NCI-H82 treated with DMSO at 0.1 percent for 48 hours (cell line): ENCODE measurements at regions not wholly inside any gene's neighbourhood (a gene's known extent, or its start where the extent isn't known, plus 50 kb on each side); places are given as distances from the start of the nearest gene placed in this dataset.

ENCODE experiments used
- DNase-seq: peaks from one replicate; lab custom pipeline; 2025; ENCODE audit not compliant: unreplicated experiment; lab: John Stamatoyannopoulos, UW

DNA sequence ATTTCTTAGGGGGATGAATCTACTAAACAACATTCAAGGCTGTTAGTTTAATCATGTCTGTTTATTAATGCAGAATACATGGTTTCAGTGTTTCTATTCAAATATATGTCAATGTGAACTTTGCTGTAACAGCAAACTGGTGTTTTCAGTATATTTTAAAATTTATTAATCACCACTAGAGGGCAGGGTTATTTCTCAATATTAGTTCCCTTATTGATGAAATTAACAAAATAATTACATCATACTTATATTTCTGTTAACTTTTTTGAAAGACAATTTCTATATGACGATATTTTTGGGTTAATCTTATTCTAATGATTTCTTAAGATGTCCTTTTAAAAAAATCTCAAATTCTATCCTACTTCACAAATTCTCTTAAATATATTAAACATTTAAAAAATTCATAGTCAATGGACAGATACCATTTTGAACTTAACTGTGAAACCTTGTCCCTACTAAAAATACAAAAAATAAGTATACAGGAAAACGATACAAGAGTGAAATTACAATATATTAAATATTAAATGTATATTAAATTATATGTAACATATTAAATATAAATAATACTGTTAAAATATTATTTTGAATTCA lies 1034.1 kb upstream of the PRMT6 start:
- no peak for DNase-seq

DNA sequence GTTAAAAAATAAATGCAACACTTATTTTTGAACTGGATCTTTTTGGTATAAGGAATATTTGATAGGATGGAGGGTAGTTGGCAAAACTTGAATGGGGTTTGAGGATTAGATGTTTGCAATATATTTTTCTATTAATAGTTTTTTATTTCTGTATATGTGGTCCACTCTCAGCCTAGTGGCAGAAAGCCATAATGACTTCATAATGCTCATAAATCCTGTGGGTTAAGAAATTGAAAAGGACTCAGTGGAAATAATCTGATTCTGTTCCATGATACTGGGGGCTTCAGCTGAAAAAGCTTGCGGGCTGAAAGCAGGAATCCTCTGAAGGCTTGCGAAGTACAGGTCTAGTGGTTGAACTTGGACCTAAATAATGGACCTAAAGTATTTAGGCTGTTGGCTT lies 1028.6 kb upstream of the PRMT6 start:
- DNase-seq = no peak

DNA sequence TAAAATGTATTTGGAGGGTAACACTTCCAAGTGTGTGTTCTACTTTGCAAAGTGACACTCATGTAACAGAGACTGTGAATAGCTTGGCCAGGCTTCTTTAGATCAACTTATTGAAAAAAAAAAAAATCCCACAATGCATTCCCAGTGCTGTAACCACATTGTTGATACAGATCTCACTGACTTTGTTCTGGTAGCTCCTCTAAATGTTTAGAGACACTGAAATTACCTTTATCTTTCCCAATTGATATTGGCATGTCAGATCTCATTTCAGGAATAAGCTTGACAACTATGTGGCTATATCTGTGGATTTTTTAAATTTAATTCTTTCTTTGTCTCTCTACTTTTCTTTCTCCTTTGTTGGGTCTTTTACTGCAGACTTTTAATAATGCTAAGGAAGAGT lies 1018.9 kb upstream of the PRMT6 start:
- no peak for DNase-seq

DNA sequence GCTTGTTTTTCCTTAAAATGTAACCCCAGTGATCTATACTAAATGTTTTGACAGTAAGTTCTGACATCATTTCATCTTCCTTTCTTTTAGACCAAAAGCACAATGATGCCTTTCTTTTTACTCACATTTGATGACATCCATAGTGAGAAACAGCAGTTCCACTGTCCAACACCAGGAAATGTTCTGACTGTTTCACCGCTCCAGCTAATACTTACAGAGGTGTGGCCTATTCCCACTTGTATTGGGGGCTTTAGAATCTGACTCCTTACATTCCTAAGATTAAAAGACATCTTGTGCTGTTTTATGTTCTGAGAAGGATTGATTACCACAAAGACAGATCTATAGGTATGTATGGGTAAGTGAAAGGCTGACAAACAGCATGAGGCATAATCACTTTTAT lies 1018.2 kb upstream of the PRMT6 start:
- DNase-seq = no peak

DNA sequence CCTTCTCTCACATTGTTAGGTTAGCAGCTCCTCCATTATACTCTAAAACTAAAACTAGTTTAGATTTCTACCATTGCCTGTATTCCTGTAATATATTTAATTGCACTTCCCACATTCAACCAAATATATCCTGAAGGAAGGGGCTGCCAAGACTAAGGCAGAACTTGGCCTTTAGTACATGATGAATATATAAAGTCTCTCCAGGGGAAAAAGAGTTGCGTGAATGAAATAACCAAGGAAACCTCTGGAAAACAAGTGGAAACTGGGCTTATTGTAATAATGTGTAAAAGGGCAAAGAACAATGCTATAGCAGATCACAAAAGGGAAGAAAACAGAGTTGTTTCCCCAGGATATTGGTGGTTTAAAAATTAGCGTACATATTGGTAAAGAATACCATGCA lies 1012.5 kb upstream of the PRMT6 start:
- no peak for DNase-seq

DNA sequence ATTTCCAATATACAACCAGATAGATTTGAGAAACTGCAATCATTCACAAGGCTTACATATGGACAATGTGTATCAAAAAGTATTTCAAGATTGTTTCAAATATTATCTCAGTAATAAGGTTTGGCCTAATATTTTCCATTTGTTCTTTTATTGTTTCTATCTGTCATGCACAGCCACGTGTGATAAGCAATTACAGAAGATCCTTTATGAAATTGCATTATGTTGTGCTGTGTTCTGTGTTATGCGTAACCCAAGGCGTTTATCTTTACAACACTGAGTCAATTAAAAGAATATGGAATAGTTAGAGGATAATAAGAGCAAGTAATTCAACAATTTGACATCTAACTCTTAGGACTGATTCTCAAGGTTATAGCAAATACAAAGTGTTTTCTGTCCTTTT lies 1009.3 kb upstream of the PRMT6 start:
- no peak for DNase-seq

DNA sequence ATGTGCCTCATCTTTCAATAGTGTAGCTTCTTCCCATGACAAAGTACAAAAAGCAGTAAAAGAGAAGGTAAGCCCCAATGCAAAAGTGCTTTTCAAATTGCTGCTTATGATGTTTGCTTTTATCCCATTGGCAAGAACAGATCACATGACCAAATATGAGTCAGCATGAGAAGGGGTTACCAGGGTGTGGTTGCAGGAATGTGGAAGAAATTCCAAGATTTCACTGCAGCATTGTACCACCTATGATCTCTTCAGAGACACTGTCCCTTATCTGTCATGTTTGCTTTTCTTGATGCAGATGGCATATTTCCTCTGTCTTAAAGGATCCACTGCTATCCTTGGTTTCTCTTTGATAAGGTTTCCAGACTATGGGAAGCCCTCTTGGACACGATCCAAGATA lies 1006.9 kb upstream of the PRMT6 start:
- DNase-seq = no peak

DNA sequence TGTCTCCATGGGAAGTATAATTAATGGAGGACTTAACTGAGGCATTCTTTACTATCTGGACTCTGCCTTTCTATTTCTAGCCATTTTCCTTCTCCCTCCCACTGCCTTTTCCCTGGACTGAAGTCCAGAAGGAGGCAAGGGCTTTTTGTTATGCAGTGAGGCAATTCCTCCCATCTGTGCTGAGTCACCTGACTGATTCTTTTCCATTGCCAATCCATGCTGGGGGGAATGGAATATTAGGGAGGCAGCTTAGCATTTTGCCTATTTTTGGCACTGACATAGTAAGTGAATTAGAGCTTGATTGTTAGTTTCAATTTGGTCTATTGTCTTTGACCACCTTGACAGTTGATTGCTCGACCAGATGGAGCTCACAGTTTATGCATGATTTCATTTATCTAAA lies 1000.6 kb upstream of the PRMT6 start:
- no peak for DNase-seq

DNA sequence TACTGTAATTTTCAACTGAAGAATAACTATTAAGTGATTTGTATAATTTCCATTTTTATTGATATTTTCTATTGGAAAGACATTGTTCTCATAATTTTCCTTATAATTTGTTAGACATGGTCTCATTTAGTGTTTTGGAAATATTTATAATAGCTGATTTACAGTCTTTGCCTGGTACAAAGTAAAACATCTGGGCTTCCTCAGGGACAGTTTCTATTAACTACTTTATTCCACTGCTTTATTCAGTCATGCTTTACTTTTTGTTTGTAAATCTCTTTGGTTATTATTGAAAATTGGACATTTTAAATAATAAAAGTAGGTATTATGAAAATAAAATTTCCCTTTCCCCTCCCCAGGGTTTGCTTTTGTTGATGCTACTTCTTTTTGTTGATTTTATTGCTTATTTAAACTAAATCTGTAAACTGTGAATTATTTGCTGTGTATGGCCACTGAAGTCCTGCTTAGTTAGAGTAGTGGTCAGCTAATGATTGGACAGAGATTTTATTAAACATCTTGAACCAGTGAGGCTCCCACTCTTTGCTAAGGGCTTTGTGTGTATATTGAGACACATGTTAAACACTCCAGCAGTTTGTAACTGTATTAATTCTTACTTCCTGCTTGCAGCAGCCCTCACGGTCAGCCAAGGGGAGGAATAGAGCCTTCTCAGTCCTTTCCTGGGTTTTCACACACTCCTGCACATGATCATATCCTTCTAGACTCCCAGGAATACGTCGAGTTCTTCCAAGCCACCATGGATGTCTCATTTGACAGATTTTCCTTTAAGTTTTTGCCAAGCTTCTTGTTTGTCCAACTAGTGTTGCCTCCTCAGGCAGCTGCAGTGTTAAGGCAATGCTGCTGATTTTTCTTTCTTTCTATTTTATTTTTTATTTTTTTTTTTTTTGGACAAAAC lies 994.6 kb upstream of the PRMT6 start:
- no peak for DNase-seq

DNA sequence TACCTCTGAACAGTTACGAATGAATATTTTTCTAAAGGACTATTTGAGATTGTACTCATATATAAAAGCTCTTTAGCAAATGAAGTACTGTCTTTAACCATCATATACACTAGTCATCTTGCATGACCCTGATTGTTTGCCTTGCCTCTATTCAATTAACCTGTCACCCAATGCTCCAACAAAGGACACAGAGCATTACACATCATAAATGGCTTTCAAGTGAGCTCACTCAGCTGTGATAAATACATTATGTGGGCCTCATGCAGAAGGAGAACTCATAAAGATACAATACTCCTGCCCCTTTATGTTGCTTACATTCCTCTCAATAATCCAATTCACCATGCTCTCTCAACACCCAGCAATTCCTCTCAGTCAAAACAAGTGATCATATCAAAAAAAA lies 993.0 kb upstream of the PRMT6 start:
- DNase-seq = no peak

DNA sequence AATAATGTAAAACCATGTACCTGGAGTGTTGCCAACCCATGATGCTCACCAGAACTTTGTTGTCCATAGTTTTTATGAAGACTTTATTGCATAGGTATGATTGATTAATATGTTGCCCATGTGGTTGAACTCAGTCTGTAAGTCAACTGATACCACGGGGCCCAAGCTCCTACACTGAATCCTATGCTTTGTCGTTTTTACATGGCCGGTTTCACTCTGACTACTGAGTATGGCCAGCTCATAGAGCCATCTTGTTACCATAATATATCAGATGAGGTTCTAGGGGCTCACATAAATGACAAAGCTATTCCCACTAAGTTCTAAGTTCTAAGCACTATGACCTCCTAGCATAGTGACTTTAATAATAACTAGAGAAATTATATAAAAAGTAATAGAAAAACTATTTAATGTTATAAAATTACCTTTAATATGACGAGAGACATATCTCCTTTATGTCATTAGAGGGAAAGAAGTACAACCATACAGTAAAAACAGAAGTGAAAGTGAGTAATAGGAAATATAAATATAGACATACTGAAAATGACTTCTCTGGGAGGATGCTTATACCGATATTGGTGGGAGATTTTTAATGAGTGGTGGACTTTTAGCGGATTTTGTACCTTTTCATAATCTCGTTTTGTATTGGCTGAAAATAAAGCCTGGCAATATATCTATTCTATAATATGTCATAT lies 983.4 kb upstream of the PRMT6 start:
- no peak for DNase-seq

DNA sequence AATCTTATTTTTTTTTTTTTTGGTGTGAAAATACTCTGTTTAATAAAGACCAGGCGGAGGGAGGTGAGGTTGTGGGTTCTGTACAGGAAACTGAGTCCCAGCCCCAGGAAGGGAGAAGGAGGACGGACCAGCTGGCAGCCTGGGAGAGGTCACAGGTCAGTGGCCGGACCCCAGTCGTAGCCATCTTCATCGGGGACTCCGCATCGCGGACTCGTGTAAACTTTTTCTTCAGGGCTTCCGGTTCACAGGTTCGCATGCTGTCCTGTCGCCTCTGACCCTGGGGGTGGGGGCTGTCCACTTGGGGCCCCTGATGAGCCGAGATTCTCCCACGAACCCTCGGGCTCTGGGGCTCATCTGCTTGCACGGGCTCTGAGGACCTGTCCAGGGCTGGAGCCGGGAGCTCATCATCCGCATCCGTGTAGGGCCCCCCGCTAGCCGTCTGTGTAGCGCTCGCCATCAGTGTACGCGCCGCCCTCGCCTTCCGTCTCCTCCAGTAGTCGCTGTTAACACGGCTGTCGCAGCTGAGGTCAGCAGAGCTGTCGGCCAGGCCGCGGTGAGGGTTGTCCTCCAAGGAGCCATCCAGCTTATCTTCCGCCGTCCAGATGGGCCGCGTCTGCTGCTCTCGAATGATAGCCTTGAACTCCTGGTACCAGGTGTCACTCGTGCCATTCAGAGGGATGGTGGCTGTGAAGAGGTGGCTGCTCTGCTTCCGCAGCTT lies 975.7 kb upstream of the PRMT6 start:
- no peak for DNase-seq

DNA sequence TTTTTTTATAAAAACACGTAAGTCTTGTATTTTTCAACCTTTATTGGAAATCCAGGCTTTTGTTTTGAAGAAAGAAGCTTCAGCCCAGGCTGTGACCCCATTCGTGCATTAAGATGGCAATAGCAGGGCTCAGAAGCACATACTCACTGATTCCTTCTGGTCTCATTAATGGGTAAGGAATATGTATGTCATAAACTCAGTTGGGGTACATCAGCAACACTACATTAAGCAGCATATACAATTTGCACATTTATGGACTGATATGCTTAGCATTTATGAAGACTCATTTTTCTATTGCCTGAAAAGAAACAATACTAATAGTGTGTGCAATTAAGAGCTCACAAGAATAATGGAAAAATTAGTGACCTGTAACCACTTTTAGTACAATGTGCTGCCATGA lies 945.4 kb upstream of the PRMT6 start:
- no peak for DNase-seq

DNA sequence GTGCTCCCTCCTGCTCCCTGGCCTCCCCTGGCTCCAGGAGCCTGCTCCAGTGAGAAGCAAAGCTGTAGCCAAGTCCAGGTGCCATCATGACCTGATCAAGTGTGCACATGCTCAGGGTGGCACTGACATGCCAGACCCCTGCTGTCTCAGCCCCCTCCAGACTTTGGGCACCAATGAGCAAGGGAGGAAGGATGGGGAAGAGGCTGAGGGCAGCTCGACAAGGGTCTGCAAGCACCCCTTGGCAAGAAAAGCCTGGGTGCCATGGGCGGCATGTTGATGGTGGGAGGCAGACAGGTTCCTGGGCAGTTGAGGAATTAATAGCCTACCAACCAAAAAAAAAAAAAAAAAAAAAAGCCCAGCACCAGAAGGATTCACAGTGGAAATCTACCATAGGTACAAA lies 942.6 kb upstream of the PRMT6 start:
- DNase-seq = no peak

DNA sequence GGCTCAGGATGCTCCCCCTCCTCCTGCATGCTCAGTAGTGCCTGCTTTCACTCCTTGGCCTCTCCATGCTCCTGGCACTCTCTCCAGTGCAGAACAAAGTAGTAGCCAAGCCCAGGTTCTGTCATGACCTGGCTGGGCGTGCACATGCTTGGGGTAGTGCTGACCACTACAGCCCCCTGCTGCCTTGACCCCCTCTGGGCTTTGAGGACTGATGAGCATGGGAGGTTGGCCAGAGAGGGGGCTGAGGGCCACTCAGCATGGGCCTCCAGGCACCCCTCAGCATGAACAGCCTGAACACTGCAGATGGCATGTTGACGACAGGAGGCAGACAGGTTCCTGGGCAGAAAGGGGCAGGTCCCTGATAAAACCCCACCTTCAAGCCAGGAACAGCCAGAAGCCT lies 935.7 kb upstream of the PRMT6 start:
- no peak for DNase-seq

DNA sequence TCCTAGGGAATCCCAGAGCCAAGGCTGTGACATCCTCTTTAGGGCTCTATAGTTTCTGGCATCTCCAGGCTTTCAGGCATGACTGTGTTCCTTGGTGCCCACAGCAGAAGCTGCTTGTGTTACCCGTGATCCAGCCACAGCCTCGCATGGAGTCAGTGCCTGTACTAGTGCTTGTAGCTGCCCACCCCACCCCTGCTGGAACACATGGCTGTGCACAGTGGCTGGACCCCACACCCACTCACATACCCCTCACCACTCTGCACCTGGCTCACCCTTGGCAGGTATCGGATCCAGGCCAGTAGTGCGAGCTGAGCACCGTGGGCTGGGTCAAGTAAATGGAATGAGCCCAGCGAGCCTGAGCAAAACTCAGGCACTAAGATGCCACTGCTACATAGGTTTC lies 934.7 kb upstream of the PRMT6 start:
- no peak for DNase-seq

DNA sequence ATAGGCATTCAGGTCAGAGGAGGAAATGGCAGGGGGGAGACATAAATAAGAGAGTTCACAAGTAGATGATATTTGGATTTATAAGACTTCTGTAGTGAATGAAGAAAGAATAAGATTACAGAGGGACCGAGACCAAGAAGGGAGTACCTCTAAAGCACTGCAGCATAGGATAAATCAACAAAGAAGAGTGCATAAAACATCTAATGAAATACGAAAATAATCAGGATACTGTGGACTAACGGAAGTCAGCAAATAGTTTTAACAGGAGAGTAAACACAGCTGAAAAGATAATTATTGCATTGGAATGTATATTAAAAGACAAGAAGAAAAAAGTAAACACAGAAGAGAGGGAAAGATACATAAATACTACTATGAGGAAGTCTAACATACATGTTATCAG lies 921.9 kb upstream of the PRMT6 start:
- DNase-seq = no peak

DNA sequence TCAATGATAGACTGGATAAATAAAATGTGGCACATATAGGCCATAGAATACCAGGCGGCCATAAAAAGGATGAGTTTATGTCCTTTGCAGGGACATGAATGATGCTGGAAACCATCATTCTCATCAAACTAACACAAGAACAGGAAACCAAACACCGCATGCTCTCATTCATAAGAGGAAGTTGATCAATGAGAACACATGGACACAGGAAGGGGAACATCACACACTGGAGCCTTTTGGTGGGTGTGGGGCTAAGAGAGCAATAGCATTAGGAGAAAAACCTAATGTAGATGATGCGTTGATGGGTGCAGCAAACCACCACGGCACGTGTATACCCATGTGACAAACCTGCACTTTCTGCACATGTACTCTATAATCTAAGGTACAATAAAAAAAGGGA lies 883.4 kb upstream of the PRMT6 start:
- no peak for DNase-seq

DNA sequence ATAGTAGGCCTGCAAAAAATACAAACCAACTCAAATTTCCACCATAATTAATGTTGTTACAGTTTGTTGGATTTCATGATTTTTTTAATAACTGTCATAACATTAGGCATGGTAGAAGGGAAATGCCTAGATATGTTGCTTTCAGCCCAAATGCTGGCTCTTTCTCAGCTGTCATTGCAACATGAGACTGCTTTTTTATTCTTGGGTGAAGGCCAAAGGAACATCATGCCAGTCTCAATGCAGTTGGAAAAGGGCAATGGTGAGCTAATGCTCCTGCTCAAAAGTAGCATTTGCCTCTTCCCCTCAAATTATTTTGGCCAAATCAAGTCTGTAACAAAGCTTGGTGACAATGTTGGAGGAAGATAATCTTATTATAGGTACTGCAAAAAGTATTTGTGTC lies 877.7 kb upstream of the PRMT6 start:
- DNase-seq = no peak

DNA sequence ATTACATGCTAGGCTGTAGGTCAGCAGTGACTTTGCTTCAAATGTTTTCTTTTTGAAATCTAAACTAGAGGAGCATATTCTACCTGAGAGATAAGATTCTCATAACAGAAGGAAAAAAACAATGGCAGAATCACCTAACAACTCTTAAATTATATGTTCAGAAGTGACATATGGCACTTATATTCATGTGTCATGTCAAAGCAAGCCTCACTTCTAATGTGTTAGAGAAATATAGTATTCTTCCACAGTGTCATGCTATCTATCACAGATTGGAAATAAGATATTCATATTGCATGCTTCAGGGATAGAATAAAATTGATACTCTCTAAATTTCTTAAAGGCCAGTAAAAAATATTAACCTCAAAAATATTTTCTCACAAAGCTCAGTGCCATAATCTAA lies 874.6 kb upstream of the PRMT6 start:
- DNase-seq = no peak

DNA sequence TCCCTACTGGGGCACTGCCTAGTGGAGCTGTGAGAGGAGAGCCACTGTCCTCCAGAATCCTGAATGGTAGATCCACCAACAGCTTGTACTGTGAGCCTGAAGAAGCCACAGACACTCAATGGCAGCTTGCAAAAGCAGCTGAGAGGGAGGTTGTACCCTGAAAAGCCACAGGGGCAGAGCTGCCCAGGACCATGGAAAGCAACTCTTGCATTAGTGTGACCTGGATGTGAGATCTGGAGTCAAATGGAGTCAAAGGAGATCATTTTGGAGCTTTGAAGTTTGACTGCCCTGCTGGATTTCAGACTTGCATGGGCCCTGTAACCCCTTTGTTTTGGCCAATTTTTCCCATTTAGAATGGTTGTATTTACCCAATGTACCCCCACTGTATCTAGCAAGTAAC lies 871.4 kb upstream of the PRMT6 start:
- DNase-seq = no peak

DNA sequence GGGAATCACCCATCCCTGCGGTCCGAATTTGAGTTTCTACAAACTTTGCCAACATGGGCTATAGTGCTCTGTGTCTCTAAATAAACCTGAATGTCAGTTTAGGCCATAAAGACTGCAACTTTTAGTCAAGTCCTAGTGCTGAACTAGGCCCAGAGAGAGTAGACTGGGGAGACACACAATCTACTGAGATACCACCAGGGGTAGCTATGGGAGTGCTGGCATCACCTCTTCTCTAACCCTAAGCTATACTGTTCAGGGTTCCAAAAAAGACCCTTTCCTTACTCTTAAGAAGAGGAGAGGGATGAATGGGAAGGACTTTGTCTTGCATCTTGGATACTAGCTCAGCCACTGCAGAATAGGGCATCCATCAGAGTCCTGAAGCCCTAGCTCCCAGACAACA lies 866.7 kb upstream of the PRMT6 start:
- no peak for DNase-seq
